HG03060 (cell line): ENCODE measurements at regions not wholly inside any gene's neighbourhood (a gene's known extent, or its start where the extent isn't known, plus 50 kb on each side); places are given as distances from the start of the nearest gene placed in this dataset.
"Not testable (repeated sequence)": the region's sequence is repeated elsewhere in the genome, so short reads cannot be mapped to it uniquely, and the experiment has no call there.

Experiments used
- ATAC-seq: cut with Tn5 transposase; IDR thresholded peaks from one replicate; pipeline ENCODE4 v1.9.1; 2021; ENCODE audit warnings: low read depth, moderate number of reproducible peaks; ENCODE audit not compliant: unreplicated experiment

DNA sequence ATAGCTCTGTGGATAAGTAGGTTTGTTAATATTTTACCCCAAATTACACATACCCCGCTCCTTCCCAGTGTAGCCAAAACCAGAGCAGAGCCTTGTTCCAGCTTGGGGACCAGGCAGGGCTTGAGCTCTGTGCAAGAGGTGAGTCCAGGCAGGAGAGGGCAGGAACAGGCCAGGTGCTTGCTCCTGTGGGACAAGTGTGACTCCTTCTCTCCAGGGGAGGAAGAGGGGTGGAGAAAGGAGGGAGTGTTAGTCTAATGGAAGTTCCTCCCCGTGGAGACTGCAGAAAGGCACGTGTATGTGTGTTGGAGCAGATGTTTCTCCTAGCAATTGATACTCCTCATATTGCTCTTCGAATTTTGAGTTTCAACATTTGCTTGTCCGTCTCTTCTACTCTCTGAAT is 201.0 kb downstream of the FGF9 start:
- ATAC-seq: no peak

DNA sequence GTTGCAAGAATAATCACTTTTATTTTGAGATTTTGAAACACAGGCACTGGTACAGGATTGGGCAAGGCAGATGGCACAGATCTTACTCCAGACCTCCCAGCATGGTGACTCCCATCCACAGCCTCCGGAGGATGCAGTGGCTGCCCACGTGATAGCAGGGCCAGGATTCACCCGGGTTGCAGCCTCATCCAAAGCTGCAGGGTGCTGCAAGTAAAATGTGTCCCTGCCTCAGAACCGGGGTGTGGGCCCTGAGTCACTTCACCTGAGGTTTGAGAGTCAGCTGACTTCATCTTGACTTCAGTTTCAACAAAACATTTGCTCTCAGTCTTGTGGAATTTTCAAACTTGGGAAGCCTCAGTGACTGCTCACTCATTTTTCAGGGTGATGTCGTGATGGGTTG is 201.9 kb downstream of the FGF9 start:
- no peak for ATAC-seq

DNA sequence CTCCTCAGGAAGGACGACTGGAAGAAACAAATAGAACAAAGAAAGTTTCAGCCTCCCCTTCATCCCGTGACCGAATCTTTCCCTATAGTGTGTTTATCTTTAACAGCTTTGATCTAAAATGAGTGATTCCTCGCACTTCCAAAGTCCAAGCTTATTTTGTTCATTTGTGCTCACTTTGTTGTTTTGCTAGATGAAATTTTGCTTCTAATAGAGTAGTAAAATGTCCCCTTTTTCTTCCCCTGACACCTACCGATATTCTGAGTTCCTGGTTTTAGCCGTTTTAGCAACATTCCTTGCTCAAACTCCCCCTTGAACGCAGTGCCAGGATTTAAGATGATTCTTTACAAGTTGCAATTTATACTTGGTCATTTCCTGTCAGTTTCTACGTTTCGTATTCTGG is 204.2 kb downstream of the FGF9 start:
- no peak for ATAC-seq

DNA sequence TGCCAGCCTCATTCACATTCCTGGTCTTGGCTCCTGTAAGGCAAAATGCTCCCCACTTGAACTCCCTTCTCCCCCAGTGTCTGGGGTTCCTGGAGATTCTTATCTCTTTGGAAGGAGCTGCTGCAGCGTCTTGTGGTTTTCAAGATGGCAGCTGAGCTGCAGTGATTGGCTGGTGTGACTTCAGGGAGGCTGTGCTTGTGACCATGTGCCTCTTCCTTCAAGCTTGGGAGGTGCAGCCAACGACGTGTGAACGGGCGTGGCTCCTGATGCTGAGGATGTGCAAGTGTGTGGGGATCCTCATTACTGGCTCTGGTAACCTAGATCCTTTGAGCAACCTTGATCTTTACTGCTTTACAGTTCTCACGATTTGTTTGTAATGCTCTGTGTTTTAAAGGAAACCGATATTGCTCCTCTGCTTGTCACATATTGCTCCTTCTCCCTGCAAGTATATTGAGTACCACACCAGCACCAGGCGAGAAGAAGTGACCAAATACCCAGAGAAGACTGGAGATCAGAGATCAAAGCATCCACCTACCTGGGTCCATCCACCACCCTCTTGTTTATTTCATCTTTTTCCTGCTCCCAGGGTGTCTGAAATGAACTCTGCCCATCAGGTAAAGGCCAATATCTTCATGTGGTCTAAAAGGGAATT is 208.5 kb downstream of the FGF9 start:
- no peak for ATAC-seq

DNA sequence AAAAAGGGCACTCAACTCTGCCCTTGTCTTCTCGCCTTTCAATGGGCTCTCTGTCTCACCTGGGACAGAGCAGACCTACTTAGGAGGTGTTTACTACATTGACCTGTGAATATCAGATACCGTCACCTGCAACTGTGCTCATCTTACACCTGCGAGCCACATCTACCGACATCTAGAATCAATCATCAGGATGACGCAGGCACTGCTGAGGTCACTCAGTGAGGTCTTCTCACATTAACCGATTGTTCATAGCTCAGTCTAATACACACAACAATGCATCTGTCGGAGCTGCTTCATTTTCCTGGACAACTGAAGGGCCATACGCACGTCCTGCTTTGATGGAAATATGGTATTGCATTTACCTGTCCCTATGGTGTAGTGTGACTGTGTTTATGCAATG is 211.9 kb downstream of the FGF9 start:
- no peak for ATAC-seq

DNA sequence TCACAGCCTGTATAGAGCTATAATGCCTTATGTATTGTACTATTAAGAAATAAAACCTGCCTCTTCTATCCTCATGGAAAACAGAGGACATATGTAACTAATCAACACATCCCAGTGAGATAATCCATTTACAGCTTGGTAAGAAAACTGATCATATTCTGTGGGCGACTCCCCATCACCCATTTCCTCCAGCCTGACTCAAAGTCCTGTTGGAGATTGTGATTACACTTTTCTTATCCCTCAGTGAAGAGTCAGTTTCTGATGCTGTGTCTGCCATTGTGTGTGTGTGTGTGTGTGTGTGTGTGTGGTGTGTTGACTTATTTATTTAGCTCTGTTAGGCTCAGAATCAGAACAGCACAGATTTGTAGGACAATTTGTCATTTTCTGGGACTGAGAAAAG is 212.8 kb downstream of the FGF9 start:
- no peak for ATAC-seq

DNA sequence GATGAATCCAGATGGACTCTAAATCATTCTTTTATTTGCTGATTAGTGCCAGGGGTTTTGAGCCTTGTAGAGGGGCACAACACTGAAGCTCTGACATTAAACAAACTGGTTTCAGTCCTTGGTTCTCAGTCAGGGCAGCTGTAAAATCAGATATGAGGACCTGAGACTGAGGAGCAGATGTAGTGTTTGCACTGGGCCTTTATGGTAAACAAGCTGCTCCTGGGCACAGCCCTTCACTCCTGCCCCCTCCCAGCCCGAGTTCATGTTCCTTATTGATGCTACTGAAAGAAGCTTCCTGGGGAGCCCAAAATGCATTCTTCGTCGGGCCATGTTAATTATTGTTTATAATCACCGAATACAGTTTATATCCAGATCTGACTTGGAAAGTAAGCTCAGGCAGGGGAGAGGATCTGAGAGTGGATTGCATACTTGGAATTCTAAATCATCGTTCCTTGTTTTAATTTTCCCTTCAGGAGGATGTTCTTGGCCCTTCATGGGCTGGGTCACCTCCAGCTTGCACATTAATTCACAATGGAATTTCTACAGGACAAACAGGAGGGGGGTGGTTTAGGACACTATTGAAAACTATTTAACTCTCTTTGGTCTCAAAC is 213.5 kb downstream of the FGF9 start:
- ATAC-seq: no peak

DNA sequence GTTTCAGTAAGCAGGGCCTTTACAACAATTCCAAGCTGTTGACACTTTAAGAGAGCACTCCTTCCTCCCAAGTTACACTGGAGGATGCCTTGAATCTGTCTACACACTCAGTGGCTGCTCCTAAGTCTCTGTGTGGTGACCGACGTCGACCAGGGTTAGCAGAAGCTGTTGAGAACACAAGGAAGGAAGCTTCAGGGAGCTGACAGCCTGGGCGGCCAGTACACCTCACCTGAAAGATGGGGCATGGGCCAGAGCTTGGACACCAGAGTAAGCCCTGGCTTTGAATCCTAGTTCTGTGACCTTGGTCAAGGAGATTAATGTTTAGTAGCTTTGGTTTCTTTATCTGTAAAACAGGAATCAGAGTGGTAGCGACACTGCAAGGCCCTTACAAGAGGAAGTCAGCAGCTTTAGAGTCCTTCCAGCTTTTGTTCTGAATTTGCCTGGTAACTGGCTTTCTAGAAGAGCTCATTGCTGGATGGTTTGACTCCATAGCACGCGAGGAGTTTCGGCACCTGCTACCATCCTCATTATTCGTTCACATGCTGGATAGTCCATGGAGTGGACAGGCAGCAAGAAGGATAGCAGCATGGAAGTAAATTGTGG is 214.2 kb downstream of the FGF9 start:
- no peak for ATAC-seq

DNA sequence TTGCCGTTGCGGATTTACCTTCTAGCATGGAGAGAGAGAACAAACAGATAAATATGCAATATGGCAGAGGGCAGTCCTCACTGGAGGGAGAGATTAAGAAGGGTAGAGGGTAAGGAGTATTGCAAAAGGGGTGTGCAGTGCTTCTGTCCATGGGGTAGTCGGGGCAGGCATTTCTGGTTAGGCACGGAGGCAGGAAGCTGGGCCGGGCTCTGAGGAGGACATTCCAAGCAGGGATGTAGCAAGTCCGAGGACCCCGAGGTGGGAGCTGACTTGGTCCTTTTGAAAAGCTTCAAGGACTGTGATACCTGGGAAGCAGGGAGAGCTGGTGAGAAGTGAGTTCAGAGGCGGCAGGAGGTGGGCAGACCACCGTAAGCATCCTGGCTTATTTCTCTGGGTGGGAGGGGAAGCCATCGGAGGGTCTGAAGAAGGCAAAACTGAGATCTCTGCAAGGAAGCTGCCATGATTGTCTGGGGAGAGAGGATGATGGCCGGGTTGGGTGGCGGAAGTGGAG is 214.9 kb downstream of the FGF9 start:
- ATAC-seq: no peak

DNA sequence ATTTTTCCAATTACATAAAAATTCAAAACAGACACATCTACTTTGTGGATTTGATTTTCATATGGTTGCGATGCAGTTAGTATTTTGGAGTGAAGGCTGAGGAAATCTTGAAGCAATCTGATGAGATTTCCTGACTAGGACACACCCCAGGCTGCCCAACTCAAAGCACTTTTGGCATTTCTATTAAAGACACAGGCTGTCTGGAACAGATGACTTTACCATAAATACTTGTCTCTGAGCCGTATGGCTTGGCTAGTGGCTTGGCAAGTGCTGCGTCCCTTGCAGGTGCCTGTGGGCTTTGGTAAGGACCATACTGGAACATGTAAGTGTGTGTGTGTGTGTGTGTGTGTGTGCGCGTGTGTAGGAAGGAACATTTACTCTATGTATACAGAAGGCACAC is 218.8 kb downstream of the FGF9 start:
- no peak for ATAC-seq

DNA sequence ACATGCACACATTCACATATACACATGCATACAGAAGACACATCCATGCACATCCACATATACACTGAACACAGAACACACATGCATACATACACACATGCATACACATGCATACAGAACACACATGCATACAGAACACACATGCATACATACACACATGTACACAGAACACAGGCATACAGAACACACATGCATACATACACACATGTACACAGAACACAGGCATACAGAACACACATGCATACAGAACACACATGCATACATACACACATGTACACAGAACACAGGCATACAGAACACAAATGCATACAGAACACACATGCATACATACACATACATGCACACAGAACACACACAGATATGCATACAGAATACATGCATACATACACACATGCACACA is 219.3 kb downstream of the FGF9 start:
- not testable (repeated sequence) for ATAC-seq

DNA sequence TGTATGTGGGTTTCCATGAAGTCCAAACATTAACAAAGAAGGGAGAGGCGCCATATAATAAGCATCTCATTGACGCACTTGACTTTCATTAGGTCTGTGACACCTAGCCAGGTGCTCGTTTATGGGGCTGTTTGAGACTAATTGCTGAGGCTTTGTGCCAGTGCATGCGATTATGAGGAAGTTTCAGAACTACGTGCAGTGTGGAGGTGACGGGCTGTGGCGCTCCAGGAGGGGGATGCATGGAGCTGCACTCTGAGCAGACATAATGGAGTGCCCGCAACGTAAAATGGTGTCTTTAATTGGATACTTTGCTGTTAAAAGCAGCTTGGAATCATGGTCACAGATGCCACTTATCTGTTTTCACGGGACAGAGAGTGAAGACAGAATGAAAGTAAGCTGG is 223.2 kb downstream of the FGF9 start:
- ATAC-seq: no peak

DNA sequence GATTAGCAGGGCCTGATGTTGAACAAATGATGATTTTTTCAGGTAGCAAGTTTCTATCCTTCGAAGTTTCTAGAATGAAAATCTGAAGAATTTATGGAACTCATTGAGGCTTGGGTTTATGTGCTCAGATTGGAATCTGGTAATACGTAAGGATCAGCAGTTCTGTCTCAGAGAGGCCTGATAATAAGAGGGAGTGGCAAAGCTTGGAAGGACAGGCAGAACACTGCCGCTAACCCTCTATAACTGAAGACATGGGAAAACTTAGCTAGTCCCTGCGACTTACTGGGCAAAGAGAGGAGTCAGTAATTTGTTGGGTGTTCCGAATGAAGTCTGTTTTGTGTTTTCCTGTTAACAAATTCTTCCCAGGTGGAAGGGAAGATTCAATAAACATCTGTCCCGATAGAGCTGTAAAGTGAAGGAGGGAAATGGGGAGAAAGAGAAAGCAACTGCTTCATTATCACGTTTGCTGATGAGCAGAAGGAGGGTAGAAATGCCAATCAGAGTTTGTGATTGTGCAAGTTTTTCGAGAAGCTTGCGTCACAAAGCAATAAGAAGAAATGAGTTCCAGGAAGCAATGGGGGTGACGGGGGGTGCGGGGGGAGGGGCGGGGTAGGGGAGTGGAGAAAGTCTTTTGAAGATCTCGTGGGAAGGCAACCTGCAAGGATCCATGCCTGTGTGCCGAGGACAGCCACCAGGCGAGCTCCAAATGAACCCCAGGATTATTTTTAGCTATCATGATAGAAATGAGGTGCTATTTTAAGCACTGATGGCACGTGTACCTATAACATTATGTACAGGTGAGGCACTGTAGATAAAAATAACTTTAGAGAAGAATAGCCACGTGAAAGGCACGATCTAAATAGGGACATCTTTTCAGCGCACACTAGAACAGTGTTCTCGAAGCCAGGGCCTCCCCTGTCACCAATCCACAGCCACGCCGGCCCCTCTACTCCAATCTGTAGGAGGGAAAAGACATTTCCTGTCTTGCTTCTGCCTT is 224.1 kb downstream of the FGF9 start:
- ATAC-seq: no peak

DNA sequence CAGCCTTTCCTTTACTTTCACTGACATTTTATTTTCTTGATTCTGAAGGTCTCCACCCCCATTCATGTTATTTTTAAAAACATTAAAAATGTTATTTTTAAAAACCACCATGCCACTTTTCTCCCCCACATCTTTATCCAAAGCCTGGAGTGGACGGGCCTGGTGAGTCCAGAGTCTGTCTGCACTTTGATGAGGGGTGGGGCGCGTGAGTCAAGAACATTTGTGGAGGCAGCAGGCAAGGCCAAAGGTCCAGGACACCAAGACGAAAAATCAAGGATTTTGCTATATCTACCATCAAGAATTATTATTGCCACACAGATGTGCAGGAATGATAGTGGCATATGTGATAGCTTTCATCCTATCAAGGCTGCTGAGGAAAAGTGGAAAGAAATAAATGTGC is 224.9 kb downstream of the FGF9 start:
- no peak for ATAC-seq

DNA sequence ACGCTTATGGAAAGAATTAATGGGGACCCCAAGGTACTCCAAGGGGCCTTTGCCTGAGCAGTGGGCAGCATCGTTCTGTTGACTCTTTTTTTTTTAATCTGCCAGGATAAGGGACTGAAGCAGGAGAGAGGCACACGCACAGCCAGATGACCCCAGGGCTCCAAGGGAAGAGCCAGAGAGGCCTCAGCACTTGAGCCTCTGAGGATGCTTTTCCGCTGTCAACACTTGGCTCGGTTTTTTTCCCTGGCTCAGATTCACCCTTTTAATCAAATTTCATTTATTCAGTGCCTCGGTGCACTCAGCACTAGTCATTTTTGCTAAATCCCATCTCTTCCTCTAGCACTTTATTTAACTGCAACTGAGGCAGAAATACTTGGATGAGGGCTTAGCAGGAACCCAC is 226.3 kb downstream of the FGF9 start:
- ATAC-seq: no peak

DNA sequence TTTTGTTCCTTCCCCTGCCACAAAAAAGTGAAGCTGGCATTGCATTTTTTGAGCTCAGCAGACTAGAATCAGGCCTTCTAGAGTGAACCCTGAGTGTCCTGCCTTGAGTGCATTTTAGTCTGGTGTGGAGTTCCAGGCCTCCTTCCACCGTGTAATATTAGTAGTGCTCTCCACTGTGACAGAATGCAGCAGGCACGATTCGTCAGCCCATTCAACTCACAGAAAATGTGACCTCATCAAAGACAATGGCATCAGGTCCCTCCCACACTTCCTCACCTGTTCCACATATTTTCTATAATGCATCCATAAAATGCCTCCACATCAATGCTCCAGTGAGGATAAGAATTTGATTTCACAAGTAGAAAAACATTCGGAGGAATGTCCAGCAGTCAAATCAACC is 227.6 kb downstream of the FGF9 start:
- no peak for ATAC-seq

DNA sequence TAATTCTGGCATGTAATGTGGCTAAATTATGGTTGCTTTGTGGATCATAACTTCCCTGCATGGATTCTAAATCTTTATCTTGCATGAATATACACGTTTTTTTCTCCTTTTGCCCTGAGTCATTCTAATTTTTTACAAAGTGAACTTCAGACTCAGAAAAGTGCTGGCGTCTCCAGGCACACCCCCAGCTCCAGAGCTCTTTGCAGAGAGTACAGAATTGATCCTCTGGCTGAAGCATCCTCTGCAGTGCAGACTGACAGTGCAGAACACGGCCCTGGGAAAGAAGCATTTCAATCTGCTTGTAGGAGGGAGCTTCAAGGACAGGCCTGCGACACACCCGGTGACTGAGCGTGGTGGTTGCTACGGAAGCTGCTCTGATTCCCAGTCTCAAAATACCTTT is 228.1 kb downstream of the FGF9 start:
- no peak for ATAC-seq

DNA sequence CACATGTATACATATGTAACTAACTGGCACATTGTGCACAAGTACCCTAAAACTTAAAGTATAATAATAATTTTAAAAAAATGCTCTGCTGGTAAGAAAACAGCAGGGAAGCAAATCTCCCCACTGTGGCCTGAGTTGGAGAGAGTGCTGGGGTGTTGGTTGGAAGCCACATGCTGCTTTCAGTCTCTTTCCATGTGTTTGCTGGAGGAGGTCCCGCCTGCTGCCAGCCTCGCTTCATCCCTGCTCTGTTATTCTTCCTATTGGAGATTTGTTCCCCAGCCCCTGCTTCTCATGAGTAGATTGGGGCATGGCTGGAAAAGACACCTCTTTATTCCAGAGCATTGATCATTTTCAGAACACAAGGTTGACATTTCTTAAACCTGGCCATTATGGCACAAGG is 230.5 kb downstream of the FGF9 start:
- no peak for ATAC-seq

DNA sequence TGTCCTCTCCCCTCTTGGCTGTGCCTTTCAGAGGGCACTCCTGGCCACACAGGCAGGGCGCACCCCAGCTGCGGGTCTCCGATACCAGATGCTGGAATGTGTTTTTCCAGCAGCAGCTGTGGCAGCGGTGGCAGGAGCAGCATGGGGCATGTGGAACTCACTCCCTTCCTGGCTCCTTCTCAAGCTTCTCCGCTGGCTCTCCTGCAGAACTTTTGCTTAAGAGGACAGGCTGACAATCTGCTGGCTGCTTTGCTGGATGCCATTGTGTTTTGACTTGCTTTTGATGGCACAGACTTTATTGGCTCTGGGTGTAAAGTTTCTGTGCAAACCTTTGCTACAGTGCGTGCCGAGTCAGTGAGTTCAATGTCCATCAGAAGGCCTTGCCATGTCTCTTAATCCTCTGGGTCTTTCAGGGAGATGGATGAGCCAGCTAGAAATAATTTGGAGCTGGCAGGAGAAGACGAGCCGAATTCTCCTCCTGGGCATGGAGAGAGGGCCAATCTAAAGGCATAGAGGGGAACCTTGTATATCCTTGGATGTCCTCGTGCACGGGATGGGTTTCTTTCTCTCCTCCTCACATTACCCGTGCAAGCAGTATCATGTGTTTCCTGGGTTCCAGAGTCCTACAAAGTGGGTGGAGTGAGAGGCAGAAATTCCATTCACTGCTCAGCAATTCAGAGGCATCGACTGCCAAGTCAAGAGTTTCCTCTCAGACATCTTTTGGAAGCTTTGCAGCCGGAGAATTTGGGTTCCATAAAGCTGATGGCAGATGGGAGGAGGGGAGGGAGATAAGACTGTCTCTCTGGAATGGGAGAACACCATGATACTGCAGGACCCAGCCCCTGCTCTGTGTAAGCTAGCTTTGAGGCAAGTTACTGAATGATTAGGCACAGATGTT is 231.2 kb downstream of the FGF9 start:
- no peak for ATAC-seq

DNA sequence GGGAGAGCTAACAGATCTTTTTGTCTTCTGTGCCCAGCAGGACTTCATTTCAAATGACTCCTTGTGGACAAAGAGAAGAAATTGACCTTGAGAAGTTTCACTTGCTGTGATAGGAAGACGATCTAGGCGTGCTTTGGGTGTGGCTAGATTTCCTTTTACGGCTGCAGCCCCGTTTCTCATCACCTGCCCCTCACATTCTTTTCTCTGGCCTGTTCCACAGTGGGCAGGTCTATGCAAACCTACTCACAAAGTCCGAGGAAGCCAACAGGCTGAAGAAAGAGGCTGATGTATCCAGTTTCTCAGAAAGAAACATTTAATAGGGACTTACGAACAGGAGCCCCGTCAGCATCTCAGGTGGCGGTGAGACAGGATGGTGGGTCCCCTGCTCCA is 231.8 kb downstream of the FGF9 start:
- no peak for ATAC-seq
